Fibroblast of pulmonary artery (primary cell): ENCODE measurements at regions not wholly inside any gene's neighbourhood (a gene's known extent, or its start where the extent isn't known, plus 50 kb on each side); places are given as distances from the start of the nearest gene placed in this dataset.

ENCODE experiments used
- DNase-seq: peaks from one replicate; pipeline ENCODE4 v3.0.0-alpha.2; 2010; ENCODE audit warnings: low read depth
- H3K4me3 ChIP-seq: replicated peaks from 2 replicates; pipeline ENCODE4 v1.5.1; 2011; ENCODE audit warnings: low read depth, mild to moderate bottlenecking, control low read depth, low read length, moderate library complexity
- CTCF ChIP-seq: IDR thresholded peaks from 2 replicates; pipeline ENCODE4 v1.5.1; 2011; ENCODE audit warnings: mild to moderate bottlenecking, control low read depth, low read length, inconsistent platforms; ENCODE audit errors: missing control alignments

GRCh38 chr22:47808886-47809620 lies 1046.6 kb downstream of the TBC1D22A start:
- no peak for DNase-seq
- no peak overlapping the region for H3K4me3 ChIP-seq
- TF ChIP-seq CTCF: no peak

GRCh38 chr22:47808236-47808635 lies 1045.8 kb downstream of the TBC1D22A start:
- no peak overlapping the region for H3K4me3 ChIP-seq
- no peak for TF ChIP-seq CTCF
- DNase-seq: no peak

GRCh38 chr22:47807506-47807905 lies 1045.1 kb downstream of the TBC1D22A start:
- no peak overlapping the region for H3K4me3 ChIP-seq
- no peak for TF ChIP-seq CTCF
- no peak for DNase-seq

- no peak overlapping the region for H3K4me3 ChIP-seq
- TF ChIP-seq CTCF: no peak
- DNase-seq: no peak
Observed at GRCh38 chr22:47806894-47807293, 1044.4 kb downstream of the TBC1D22A start.

- no peak overlapping the region for H3K4me3 ChIP-seq
- no peak for TF ChIP-seq CTCF
- DNase-seq: no peak
Observed at GRCh38 chr22:47805394-47805935, 1043.0 kb downstream of the TBC1D22A start.

GRCh38 chr22:47804281-47804680 lies 1041.8 kb downstream of the TBC1D22A start:
- DNase-seq: no peak
- no peak for TF ChIP-seq CTCF
- no peak overlapping the region for H3K4me3 ChIP-seq

- TF ChIP-seq CTCF: no peak
- no peak overlapping the region for H3K4me3 ChIP-seq
- DNase-seq: no peak
Observed at GRCh38 chr22:47802421-47802820, 1040.0 kb downstream of the TBC1D22A start.
